Ovary (tissue), 7 donors: ENCODE measurements at regions not wholly inside any gene's neighbourhood (a gene's known extent, or its start where the extent isn't known, plus 50 kb on each side); places are given as distances from the start of the nearest gene placed in this dataset. TPM values are rescaled to one million over a fixed set of nuclear protein-coding genes. Genes with fewer than 3 reads are reported as not detected.
A peak's percentile ranks its signal among the peaks of the same experiment; 100 is the strongest.

Experiments used
- DNase-seq, 5 donors: peaks; one replicate each; pipeline ENCODE4 v3.0.0-alpha.2; 2019 to 2020
- H3K27ac ChIP-seq, 2 donors: fragments of 200-600 bp; one replicate each; pipeline versions ENCODE4 v1.5.1 to v1.8.0; 2019 to 2022
- H3K27me3 ChIP-seq: fragments of 200-600 bp; one replicate; pipeline ENCODE4 v1.8.0; 2022
- H3K36me3 ChIP-seq: fragments of 200-600 bp; sonication (generic); one replicate; pipeline ENCODE4 v1.5.1; 2019
- H3K4me1 ChIP-seq: one replicate; pipeline ENCODE4 v1.8.1; 2013; ENCODE audit warnings: mild to moderate bottlenecking, moderate library complexity; ENCODE audit not compliant: insufficient read depth
- H3K4me3 ChIP-seq: fragments of 200-600 bp; sonication (generic); one replicate; pipeline ENCODE4 v1.5.1; 2017
- H3K9me3 ChIP-seq, 2 donors: fragments of 200-600 bp in 1 of 2; sonication (generic) in 1 of 2; one replicate each; pipeline versions ENCODE4 v1.5.1 to v1.8.1; 2013 to 2019; ENCODE audit warnings: mild to moderate bottlenecking in 1 of 2, moderate library complexity in 1 of 2
- CTCF ChIP-seq, 3 donors: fragments of 450-650 bp in 2 of 3; fragments of 200-600 bp in 1 of 3; IDR thresholded peaks; one replicate each; pipeline versions ENCODE4 v1.5.1 to v1.8.0; 2016 to 2022; ENCODE audit warnings: antibody characterized with exemption in 3 of 3, mild to moderate bottlenecking in 1 of 3
- EP300 ChIP-seq: sonication (generic); formaldehyde crosslinking; IDR thresholded peaks from one replicate; pipeline ENCODE4 v1.6.1; 2017; ENCODE audit warnings: antibody characterized with exemption
- POLR2A ChIP-seq: fragments of 450-650 bp; IDR thresholded peaks from one replicate; pipeline ENCODE4 v1.6.1; 2017; ENCODE audit warnings: antibody characterized with exemption, mild to moderate bottlenecking, moderate library complexity
- WGBS, 3 donors: extraction: QIAGEN DNeasy Blood & Tissue Kit in 1 of 3; methylation state at CpG; one replicate each; pipeline versions ENCODE4 v1.1.5 to v1.1.7; 2013 to 2017; 5-methylcytosine and 5-hydroxymethylcytosine counted together
- intact Hi-C, 4 donors: fragments of 100-400 bp; cut with DNase I; formaldehyde crosslinking; loops; one replicate each; pipeline versions ENCODE4 v1.11.0 to v1.15.1; 2022 to 2023
- microRNA counts: library from miRNA; unstranded; fragments of <30 nt; microRNA quantifications from one replicate; lab custom pipeline; 2016
- microRNA-seq, 3 donors: library from miRNA; unstranded; fragments of <30 nt; microRNA quantifications; one replicate each; pipeline versions ENCODE4 to v1.2.0, GENCODE V29; 2019 to 2020
- small RNA-seq: library from RNA; depleted of rRNA; stranded (forward); fragments of <200 nt; gene quantifications from one replicate; pipeline ENCODE3, GENCODE V24; 2016
- donor health status: DM: no; HTN: no; CAD: no; lungs with moderate emphysema.
- donor health status: DM: no; HTN: no; CAD: no.
- donor health status: Bipolar disorder and iron deficiency.
- donor health status: DM: no; HTN: no; CAD: no.
- donor health status: DM: yes; HTN: yes; CAD: no.

GRCh38 chr2:184543832-184544231 lies 54.5 kb upstream of the ZNF804A start:
- WGBS, 3 donors = 42 to 62% (median 55%) methylated on average over 1 of the region's 1 CpG

More at GRCh38 chr2:184543832-184544231, 54.5 kb upstream of the ZNF804A start:
- H3K27ac ChIP-seq = no peak overlapping the region
- H3K36me3 ChIP-seq = no peaks in the 10 kb centered on the region
- no peak overlapping the region for H3K4me3 ChIP-seq
- DNase-seq = no peak
- no peaks in the 10 kb centered on the region for H3K9me3 ChIP-seq
- H3K27me3 ChIP-seq = no peaks in the 10 kb centered on the region
- intact Hi-C loops = no loop called here
- H3K4me1 ChIP-seq = no peaks in the 10 kb centered on the region
- TF ChIP-seq CTCF (IDR thresholded peaks at IDR 0.05) (no peak), EP300 (no peak), POLR2A (no peak)

MicroRNA genes in the stretch of these regions (microRNA counts, 767-probe panel; counts per million panel counts)
- 530 counts per million, percentile 78 among the panel's probes with 10 or more counts for microRNA hsa-miR-548ae (lab: Ali Mortazavi, UCI)

Small RNA genes in the stretch of these regions (microRNA-seq; reads per million reads assigned to microRNA genes)
- 0 reads per million in 3 donors for gene MIR548AE1

Small RNA genes in the stretch of these regions (small RNA-seq; reads per million reads assigned to genes)
- not detected for gene MIR548AE1
